B cell (primary cell): ENCODE measurements at regions not wholly inside any gene's neighbourhood (a gene's known extent, or its start where the extent isn't known, plus 50 kb on each side); places are given as distances from the start of the nearest gene placed in this dataset.

ENCODE experiments used
- ATAC-seq: fragments of 200-7000 bp; cut with Tn5 transposase; one replicate; pipeline ENCODE4 v1.10.0; 2021; ENCODE audit warnings: low read depth, mild to moderate bottlenecking, moderate number of reproducible peaks, moderate library complexity
- CTCF ChIA-PET: fragments of 350-600 bp; sonication (Branson Sonifier 250); formaldehyde crosslinking; loops from one replicate; lab custom pipeline; 2021; ENCODE audit warnings: antibody characterized with exemption, inconsistent platforms; lab: Charles Lee
- POLR2A ChIA-PET: fragments of 350-600 bp; sonication (Branson Sonifier 250); formaldehyde crosslinking; loops from one replicate; lab custom pipeline; 2021; ENCODE audit warnings: antibody characterized with exemption; lab: Charles Lee
- DNase-seq: peaks from one replicate; pipeline ENCODE4 v3.0.0; 2013
- H2AFZ ChIP-seq: 2 replicates; pipeline ENCODE4 v1.6.1; 2012; ENCODE audit warnings: mild to moderate bottlenecking, low read depth, low read length; ENCODE audit not compliant: insufficient read depth, poor library complexity, severe bottlenecking
- H3K27ac ChIP-seq, 2 donors: 1 replicate in 1 of 2; 2 replicates in 1 of 2; pipeline ENCODE4 v1.5.1; 2012 to 2013; ENCODE audit warnings: low read length in 2 of 2, mild to moderate bottlenecking in 2 of 2, moderate library complexity in 1 of 2
- H3K27me3 ChIP-seq, 4 experiments: fragments of 200-600 bp in 1 of 4; sonication (generic) in 1 of 4; replicated peaks in 1 of 4; 1 replicate in 2 of 4; 2 replicates in 2 of 4; pipeline versions ENCODE4 v1.6.1 to v1.7.0; 2013 to 2016; ENCODE audit warnings: low read length in 3 of 4, mild to moderate bottlenecking in 2 of 4, mixed read lengths in 1 of 4, moderate library complexity in 1 of 4; ENCODE audit not compliant: insufficient read depth in 4 of 4, control insufficient read depth in 3 of 4; ENCODE audit errors: control extremely low read depth in 1 of 4
- H3K36me3 ChIP-seq, 2 experiments: replicated peaks in 1 of 2; 1 replicate in 1 of 2; 2 replicates in 1 of 2; pipeline versions ENCODE4 v1.6.1 to v1.7.1; 2013; ENCODE audit warnings: low read length in 1 of 2; ENCODE audit not compliant: insufficient read depth in 2 of 2, control insufficient read depth in 1 of 2; ENCODE audit errors: control extremely low read depth in 1 of 2, extremely low read depth in 1 of 2
- H3K4me1 ChIP-seq, 2 donors: fragments of 200-600 bp in 1 of 2; sonication (generic) in 1 of 2; 1 replicate in 1 of 2; 2 replicates in 1 of 2; pipeline versions ENCODE4 v1.5.1 to v1.6.1; 2013 to 2017; ENCODE audit warnings: low read length in 2 of 2; ENCODE audit not compliant: control insufficient read depth in 2 of 2, insufficient read depth in 2 of 2
- H3K4me2 ChIP-seq: replicated peaks from 2 replicates; pipeline ENCODE3; 2012; ENCODE audit warnings: mild to moderate bottlenecking, low read depth, low read length; ENCODE audit not compliant: poor library complexity, severe bottlenecking
- H3K4me3 ChIP-seq, 5 experiments: fragments of 200-600 bp in 1 of 5; sonication (generic) in 1 of 5; 1 replicate in 3 of 5; 2 replicates in 2 of 5; pipeline versions ENCODE4 v1.5.1 to v1.7.0; 2011 to 2016; ENCODE audit warnings: low read length in 4 of 5, mild to moderate bottlenecking in 4 of 5, low read depth in 2 of 5, control low read depth in 1 of 5, moderate library complexity in 1 of 5; ENCODE audit not compliant: insufficient read depth in 1 of 5; ENCODE audit errors: control extremely low read depth in 1 of 5, extremely low read depth in 1 of 5
- H3K79me2 ChIP-seq: fragments of 200-600 bp; sonication (generic); one replicate; pipeline ENCODE4 v1.6.0; 2016; ENCODE audit warnings: low read length; ENCODE audit not compliant: control insufficient read depth, insufficient read depth
- H3K9ac ChIP-seq: fragments of 200-600 bp; sonication (generic); 2 replicates; pipeline ENCODE4 v1.6.1; 2017; ENCODE audit warnings: mild to moderate bottlenecking, low read length, moderate library complexity
- H3K9me3 ChIP-seq, 3 donors: one replicate each; pipeline versions ENCODE4 v1.6.1 to v1.7.1; 2013; ENCODE audit warnings: low read length in 2 of 3; ENCODE audit not compliant: control insufficient read depth in 2 of 3, insufficient read depth in 1 of 3; ENCODE audit errors: control extremely low read depth in 1 of 3
- H4K20me1 ChIP-seq: 2 replicates; pipeline ENCODE4 v1.6.0; 2012; ENCODE audit warnings: mild to moderate bottlenecking, low read length; ENCODE audit not compliant: insufficient read depth, control insufficient read depth, poor library complexity, severe bottlenecking
- H3K27ac Mint-ChIP-seq: one replicate; pipeline ENCODE4 v1.8.0; 2021; ENCODE audit warnings: mixed read lengths
- H3K27me3 Mint-ChIP-seq: one replicate; pipeline ENCODE4 v1.8.0; 2021; ENCODE audit warnings: mixed read lengths
- H3K4me1 Mint-ChIP-seq: one replicate; pipeline ENCODE4 v1.8.0; 2021; ENCODE audit warnings: mixed read lengths
- H3K4me3 Mint-ChIP-seq: one replicate; pipeline ENCODE4 v1.8.0; 2021; ENCODE audit warnings: mixed read lengths
- H3K9me3 Mint-ChIP-seq: one replicate; pipeline ENCODE4 v1.8.0; 2022; ENCODE audit warnings: mixed read lengths; ENCODE audit not compliant: insufficient read depth
- EZH2 ChIP-seq: IDR thresholded peaks from 2 replicates; pipeline ENCODE4 v1.6.1; 2012; ENCODE audit warnings: borderline replicate concordance, low read depth, mild to moderate bottlenecking, moderate library complexity, low read length; ENCODE audit not compliant: insufficient read depth, poor library complexity, severe bottlenecking
- WGBS: methylation state at CpG from one replicate; pipeline ENCODE4 v1.1.5; 2013; ENCODE audit warnings: missing lambda C conversion rate; ENCODE audit not compliant: insufficient coverage; 5-methylcytosine and 5-hydroxymethylcytosine counted together
- intact Hi-C: fragments of 100-400 bp; cut with micrococcal nuclease; formaldehyde crosslinking; loops from one replicate; pipeline ENCODE4 v1.10.0; 2022
- TF ChIP-seq, protein P1 (sequence below): fragments of 200-600 bp; IDR thresholded peaks from one replicate; pipeline ENCODE4 v1.8.0; 2022; ENCODE audit warnings: antibody characterized with exemption, mild to moderate bottlenecking

DNA sequence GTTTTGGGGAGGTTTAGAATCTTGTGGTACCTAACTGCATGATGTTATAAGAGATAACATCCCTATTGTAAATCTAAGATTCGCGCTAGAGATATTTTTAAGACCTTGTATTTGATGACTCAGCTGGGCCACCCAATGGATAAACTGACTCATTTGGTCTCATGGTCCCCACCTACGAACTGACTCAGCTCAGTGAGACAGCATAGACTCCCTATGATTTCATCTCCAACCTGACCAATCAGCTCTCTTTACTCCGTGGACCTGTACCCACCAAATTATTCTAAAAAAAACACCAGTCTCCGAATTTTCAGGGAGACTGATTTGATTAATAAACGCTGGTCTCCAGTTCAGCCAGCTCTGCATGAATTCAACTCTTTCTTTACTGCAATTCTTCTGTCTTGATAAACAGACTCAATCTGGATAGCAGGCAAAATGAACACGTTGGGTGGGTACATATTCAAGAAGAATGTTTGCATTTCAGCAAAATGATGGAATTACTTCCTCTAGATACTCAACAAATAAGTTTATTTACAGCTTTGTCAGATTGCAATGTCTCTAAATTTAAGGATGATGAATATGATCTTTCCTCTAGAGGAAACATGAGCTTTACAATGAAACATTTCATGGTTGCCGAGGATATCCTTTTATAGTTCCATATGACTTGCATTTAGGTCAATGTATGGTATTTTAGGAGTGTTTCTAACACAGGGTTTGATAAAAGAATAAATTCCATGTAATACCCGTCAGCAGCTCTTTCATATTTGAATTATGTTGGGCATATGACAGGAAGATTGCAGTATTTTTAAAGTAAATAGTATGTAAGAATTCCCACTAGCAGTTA lies 516.6 kb upstream of the RGS18 start:
- H3K79me2 ChIP-seq: no peaks in the 10 kb centered on the region
- H3K36me3 ChIP-seq: no peaks in the 10 kb centered on the region
- H3K9me3 Mint-ChIP-seq: no peaks in the 10 kb centered on the region
- H3K27me3 ChIP-seq: no peaks in the 10 kb centered on the region
- no peak overlapping the region for H3K4me3 ChIP-seq
- no peaks in the 10 kb centered on the region for H3K4me1 ChIP-seq
- intact Hi-C loops: no loop called here
- H3K4me3 Mint-ChIP-seq: no peak overlapping the region
- ChIA-PET CTCF (no interaction called here), POLR2A (no interaction called here)
- no peaks in the 10 kb centered on the region for H3K9me3 ChIP-seq
- H3K4me2 ChIP-seq: no peak overlapping the region
- TF ChIP-seq EZH2: no peak
- TF ChIP-seq, protein P1, sequence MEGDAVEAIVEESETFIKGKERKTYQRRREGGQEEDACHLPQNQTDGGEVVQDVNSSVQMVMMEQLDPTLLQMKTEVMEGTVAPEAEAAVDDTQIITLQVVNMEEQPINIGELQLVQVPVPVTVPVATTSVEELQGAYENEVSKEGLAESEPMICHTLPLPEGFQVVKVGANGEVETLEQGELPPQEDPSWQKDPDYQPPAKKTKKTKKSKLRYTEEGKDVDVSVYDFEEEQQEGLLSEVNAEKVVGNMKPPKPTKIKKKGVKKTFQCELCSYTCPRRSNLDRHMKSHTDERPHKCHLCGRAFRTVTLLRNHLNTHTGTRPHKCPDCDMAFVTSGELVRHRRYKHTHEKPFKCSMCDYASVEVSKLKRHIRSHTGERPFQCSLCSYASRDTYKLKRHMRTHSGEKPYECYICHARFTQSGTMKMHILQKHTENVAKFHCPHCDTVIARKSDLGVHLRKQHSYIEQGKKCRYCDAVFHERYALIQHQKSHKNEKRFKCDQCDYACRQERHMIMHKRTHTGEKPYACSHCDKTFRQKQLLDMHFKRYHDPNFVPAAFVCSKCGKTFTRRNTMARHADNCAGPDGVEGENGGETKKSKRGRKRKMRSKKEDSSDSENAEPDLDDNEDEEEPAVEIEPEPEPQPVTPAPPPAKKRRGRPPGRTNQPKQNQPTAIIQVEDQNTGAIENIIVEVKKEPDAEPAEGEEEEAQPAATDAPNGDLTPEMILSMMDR: no peak
- ATAC-seq (no peak), DNase-seq (no peak)
- no peaks in the 10 kb centered on the region for H4K20me1 ChIP-seq
- no peak overlapping the region for H3K27ac Mint-ChIP-seq
- no peak overlapping the region for H2AFZ ChIP-seq
- no peak overlapping the region for H3K9ac ChIP-seq
- H3K4me1 Mint-ChIP-seq: no peaks in the 10 kb centered on the region
- WGBS: 89% methylated on average over 4 of the region's 9 CpGs
- H3K27ac ChIP-seq: no peak overlapping the region
- H3K27me3 Mint-ChIP-seq: no peaks in the 10 kb centered on the region

DNA sequence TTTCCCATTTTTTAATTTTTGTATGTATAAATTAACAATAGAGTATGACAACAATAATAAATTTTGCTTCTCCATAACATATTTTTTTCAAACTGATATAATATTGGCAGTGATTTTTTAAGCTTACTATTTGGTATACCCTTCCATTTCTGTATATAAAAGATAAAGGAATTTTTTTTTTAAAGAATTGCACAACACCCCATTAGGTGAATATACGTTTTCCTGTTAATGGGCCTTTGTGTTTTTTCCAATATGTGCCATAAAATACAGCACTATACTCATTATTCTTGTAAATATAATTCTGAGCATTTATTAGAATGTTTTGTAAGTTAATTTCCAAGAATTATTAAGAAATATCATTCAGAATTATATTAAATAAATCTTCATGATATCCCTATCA lies 515.2 kb upstream of the RGS18 start:
- H3K27me3 ChIP-seq: no peaks in the 10 kb centered on the region

More for the DNA sequence above, 515.2 kb upstream of the RGS18 start:
- no CpG with 5 or more reads among the region's 1 CpG for WGBS
- no peaks in the 10 kb centered on the region for H3K36me3 ChIP-seq
- no peak for DNase-seq
- Mint-ChIP-seq H3K4me3 (no peak overlapping the region), H3K27ac (no peak overlapping the region), H3K4me1 (no peaks in the 10 kb centered on the region), H3K27me3 (no peaks in the 10 kb centered on the region), H3K9me3 (no peaks in the 10 kb centered on the region)
- no peaks in the 10 kb centered on the region for H3K79me2 ChIP-seq
- H3K27ac ChIP-seq: no peak overlapping the region
- H3K4me3 ChIP-seq: no peak overlapping the region
- no peak overlapping the region for H2AFZ ChIP-seq
- H4K20me1 ChIP-seq: no peaks in the 10 kb centered on the region
- no peaks in the 10 kb centered on the region for H3K4me1 ChIP-seq
- no peak overlapping the region for H3K4me2 ChIP-seq
- ATAC-seq: no peak
- ChIA-PET CTCF (no interaction called here), POLR2A (no interaction called here)
- H3K9ac ChIP-seq: no peak overlapping the region
- no peak for TF ChIP-seq EZH2
- TF ChIP-seq, protein P1: no peak
- no peaks in the 10 kb centered on the region for H3K9me3 ChIP-seq
- intact Hi-C loops: no loop called here
